GM12892 (cell line): ENCODE measurements at regions not wholly inside any gene's neighbourhood (a gene's known extent, or its start where the extent isn't known, plus 50 kb on each side); places are given as distances from the start of the nearest gene placed in this dataset.

Experiments
- DNase-seq: peaks from one replicate; pipeline ENCODE4 v3.0.0; 2011; ENCODE audit not compliant: insufficient read length
- FAIRE-seq: peaks from 2 replicates; lab custom pipeline; 2011; peaks lifted over from hg19 to GRCh38; lab: Jason Lieb, UNC
- POLR2A ChIP-seq: IDR thresholded peaks from 2 replicates; pipeline ENCODE4 v1.6.1; 2011; ENCODE audit warnings: low read depth, low read length, control low read depth
- POLR2AphosphoS5 ChIP-seq: IDR thresholded peaks from 2 replicates; pipeline ENCODE4 v1.6.1; 2011; ENCODE audit warnings: low read depth, low read length, control low read depth
- TAF1 ChIP-seq: IDR thresholded peaks from 2 replicates; pipeline ENCODE4 v1.6.1; 2011; ENCODE audit warnings: low read depth, mild to moderate bottlenecking, control low read depth, low read length, borderline replicate concordance

DNA sequence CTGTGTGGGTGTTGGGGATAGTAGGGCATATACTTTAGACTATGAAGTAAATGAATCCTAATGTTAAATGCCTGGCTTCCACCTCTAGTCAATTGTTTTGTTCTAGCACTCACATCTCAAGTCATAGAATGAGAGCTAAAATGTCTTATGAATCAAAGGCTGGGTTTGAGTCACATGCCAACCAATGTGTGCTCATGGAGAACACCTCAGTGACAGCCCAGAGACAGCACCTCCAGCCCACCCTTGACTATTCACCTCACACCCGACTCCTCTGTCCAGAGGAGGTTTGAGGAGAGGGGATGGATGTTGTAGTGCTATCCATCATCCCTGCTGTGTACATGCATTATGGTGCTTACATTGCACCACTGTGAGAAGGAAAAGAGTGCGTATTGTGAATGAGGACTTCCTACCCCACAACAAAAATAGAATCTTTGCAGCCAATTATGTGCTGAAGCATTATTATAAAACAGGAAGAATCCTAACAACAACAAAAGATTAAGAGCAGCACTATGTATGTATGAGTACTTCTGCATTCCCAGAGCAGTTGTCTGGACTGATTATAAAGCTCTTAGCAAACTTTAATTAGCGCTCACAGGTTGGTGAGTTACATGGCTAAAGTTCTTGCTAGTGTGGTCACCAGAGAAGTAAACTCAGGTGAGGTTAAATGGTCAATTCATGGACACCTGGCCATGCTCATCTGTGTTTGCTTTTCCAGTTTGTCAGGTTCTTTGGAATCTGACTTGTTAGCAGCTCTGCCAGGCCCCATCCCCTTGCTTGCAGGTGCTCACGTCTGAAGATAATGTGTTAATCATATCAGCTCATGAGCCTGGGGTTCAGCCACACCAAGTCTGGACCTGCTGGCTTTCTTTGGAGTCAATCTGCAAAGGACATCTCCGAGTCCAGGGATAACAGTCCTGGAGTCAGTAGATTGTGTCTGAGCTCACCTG, 55.3 kb upstream of the NABP1 start:
- DNase-seq (no peak), FAIRE-seq (no peak)
- no peak for TF ChIP-seq POLR2AphosphoS5
- TF ChIP-seq TAF1, result no peak
- no peak for TF ChIP-seq POLR2A

DNA sequence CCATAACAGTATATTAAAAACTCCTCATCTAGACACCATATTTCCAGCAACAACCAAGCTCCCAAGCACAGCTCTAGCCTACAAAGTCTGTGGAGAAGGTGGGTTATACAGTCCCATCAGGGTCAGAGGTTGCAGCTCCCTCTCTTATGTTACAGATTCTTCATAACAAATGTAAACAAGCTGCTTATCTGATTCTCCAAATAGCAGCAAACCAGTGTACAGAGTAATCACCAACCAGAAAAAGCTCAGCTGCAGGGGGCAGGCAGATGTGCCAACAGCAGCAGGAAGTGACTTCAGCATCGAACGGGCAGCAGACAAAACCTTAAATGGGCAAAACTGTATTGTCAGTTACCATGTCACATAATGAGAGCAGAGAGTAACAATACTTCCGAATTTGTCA, 52.9 kb upstream of the NABP1 start:
- TF ChIP-seq POLR2AphosphoS5, result no peak
- TF ChIP-seq POLR2A, result no peak
- no peak for TF ChIP-seq TAF1

GRCh38 chr2:191625446-191625845, 52.5 kb upstream of the NABP1 start:
- no peak for TF ChIP-seq TAF1
- TF ChIP-seq POLR2A, result no peak
- no peak for TF ChIP-seq POLR2AphosphoS5
- FAIRE-seq (no peak), DNase-seq (no peak)

More for the DNA sequence above, 52.9 kb upstream of the NABP1 start:
- DNase-seq (no peak), FAIRE-seq (peak; percentile 77)

- DNase-seq, result no peak
- no peak for FAIRE-seq
- no peak for TF ChIP-seq TAF1
- TF ChIP-seq POLR2A, result no peak
- no peak for TF ChIP-seq POLR2AphosphoS5
These were observed 51.3 kb upstream of the NABP1 start for GRCh38 chr2:191626497-191627151.

GRCh38 chr2:191627518-191627917, 50.4 kb upstream of the NABP1 start:
- FAIRE-seq (no peak), DNase-seq (no peak)
- TF ChIP-seq POLR2AphosphoS5, result no peak
- no peak for TF ChIP-seq TAF1
- TF ChIP-seq POLR2A, result no peak
